T-helper 2 cell (primary cell): ENCODE measurements at regions not wholly inside any gene's neighbourhood (a gene's known extent, or its start where the extent isn't known, plus 50 kb on each side); places are given as distances from the start of the nearest gene placed in this dataset.
"Not testable (repeated sequence)": the region's sequence is repeated elsewhere in the genome, so short reads cannot be mapped to it uniquely, and the experiment has no call there.

Experiments
- DNase-seq, 5 experiments: peaks; one replicate each; pipeline versions ENCODE4 v3.0.0 to v3.0.0-alpha.2; 2012 to 2022

DNA sequence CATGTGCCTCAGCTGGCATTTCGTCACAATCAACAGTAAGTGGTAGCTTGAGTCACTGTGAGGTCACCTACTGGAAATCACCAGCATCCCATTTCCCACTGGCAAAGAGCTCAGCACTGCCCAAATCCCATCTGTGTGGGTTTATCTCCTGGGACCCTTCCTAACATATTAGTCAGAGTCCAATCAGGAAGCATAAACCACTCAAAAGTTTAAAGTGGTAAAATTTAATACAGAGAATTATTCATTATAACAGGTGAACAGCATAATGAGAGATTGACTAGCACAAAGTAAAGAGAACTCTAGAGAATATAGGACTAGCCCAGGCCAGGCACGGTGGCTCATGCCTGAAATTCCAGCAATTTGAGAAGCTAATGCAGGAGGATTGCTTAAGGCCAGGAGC is 107.1 kb upstream of the TP53BP2 start:
- not testable (repeated sequence) for DNase-seq

DNA sequence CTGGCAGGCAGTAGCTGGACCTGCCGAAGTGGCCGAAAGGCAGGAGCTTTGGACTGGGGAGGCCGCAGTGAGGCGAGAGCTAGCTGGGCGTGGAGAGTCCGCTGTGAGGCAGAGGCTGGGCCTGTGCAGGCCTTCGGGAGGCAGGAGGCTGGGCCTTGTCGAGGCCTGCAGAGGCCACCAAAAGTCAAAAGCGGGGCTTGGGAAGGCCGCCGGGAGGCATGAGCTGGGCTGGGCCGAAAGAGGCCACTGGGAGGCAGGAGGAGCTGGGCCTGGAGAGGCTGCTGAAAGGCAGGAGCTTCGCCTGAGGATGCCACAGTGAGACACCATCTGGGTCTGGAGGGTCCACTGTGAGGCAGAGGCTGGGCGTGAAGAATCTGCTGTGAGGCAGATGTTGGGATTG is 105.8 kb upstream of the TP53BP2 start:
- DNase-seq, result not testable (repeated sequence)

DNA sequence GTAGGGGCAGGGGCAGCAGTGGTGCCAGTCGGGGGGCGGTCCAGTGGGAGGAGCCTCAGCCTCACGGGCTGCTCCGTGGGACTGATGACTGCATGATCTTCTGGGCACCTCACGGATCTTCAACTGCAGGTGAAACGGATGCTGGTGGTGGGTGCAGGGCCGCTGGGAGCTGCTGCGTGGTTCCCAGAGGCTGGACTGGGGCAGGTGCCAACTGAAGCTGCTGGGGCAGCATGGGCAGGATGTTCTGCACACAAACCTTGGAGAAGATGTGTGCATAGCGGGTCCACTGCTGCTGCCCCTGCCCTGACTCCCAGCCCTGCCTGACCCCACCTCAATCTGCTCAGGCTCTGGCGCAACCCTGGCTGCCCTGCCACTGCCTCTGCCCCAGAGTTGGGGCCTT is 104.2 kb upstream of the TP53BP2 start:
- not testable (repeated sequence) for DNase-seq

DNA sequence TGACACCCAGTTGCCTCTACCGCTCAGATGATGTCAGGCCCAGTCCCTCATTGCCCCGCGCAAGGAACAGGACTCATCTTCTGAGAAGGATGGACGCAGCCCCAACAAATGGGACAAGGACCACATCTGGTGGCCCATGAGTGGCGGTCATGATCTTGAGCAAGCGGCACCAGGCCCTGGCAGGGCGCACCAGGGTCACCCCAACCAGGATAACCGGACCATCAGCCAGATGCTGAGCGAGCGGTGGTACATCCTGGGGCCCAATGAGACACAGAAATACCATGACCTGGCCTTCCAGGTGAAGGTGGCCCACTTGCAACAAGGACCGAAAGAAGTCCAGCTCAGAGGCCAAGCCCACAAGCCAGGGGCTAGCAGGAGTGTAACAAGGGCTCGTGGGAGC is 102.3 kb upstream of the TP53BP2 start:
- not testable (repeated sequence) for DNase-seq

DNA sequence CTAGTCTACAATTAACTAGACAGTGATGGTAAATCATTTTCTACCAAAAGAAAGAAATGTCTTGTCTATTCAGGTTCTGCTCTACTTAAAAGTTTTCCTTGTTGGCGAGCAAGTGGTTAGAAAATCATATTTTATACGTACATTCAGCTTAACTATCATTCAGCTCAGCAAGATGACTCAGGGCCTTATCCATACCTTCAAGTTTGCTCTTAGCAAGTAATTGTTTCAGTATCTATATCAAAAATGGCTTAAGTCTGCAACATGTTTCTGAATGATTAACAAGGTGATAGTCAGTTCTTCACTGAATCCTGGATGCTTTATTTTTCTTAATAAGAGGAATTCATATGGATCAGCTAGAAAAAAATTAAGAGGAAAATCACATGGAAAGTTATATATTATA is 90.8 kb upstream of the TP53BP2 start:
- not testable (repeated sequence) for DNase-seq

DNA sequence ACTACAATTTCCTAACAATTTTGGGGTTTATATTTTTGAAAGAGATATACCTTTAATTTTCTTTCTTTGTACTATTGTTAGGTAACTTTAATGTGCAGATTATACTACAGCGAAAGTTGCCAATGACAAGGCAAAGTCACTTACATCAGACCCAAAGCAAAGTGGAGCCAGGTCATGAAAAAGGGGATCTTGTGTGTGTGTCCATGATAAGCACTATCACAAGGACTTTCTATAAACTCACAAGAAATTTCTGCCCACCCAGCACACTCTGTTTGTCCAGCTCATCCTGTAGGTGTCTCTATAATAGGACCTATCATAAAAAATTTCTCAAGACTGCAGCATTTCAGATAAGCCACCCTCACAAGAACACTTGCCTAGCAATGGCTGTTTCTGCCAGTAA is 85.7 kb upstream of the TP53BP2 start:
- DNase-seq, result not testable (repeated sequence)

DNA sequence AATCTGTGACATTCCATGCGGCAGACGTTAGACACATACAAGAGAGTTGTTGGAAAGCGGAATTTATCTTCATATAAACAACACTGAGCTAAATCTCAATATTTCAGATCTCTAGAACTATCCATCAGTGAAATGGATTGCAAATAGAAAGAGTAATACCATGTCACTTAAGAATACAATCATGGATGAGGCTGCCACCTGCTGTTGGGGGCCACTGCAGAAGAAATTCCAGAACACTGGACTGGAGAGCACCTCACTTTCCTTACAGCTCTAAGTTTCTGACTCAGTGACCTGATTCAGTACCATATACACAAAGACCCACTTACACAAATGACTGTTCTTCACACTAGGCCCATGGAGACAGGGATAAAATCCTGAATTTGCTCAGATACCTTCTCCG is 75.1 kb upstream of the TP53BP2 start:
- peak in 1 of 5 experiments; percentile 5 for DNase-seq

DNA sequence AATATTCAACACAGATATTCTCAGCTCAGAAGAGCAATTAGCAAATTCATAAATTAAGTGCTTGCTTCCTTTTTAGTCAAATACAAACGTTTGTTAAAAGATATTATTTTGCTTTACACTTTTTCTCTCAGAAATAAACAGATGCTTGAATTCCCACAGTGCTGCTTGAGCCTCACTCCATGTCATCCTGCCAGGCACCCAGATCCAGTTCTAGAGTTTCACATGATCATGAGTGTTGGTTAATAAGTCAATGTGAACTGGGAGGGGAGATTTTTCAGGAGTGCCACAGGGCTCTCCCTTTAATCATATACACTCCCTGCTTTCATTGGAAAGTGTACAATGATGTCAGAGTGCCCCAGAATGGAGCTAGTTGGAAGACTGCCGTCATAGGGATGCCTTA is 69.7 kb upstream of the TP53BP2 start:
- DNase-seq, result not testable (repeated sequence)

DNA sequence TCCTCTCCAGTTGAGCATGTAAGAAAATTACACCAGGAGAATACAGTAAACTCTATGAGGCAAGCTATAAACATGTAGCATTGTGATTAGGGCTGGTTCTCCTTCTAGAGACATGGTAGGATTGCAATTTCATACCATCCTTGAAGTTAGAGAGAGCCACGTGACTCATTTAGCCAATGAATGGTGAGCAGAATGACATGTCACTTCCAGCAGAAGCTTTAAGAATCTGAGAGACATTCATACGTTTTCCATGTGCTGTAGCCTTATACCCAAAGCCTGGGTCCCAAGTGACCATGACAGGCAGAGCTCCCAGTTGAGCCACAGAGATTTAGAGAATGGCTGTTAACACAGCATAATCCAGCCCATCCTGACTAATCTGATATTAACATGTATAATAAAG is 68.0 kb upstream of the TP53BP2 start:
- DNase-seq, result not testable (repeated sequence)

DNA sequence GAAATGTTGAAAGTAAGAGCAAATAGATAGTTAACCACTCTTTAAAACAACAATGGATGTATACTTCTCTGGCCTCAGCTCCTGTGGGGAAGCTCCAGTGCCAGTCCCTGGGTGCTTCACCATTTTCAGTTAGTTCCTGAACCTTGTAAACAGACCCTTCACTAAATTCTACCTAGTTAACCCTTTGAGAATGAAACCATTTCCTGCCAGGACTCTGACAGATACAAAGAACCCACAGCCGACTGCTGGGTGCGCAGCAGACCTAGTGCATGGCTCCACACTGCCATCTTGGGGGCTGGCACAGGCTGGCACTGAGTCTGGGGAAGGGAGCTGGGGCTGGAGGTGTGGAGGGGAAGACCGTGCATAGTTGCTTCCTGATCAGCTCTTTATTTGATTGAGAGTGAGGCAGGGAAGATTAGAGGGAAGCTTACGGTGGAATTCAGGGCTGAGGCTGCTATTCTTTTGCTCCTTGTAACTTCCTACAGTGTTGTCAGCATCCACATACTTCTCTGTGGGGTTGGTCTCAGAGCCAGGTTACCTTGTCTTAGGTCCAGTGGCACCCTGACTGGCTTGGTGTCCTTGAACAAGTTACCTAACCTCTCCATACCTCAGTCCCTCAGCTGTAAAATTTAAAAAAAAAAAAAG is 62.3 kb upstream of the TP53BP2 start:
- DNase-seq, result not testable (repeated sequence)

DNA sequence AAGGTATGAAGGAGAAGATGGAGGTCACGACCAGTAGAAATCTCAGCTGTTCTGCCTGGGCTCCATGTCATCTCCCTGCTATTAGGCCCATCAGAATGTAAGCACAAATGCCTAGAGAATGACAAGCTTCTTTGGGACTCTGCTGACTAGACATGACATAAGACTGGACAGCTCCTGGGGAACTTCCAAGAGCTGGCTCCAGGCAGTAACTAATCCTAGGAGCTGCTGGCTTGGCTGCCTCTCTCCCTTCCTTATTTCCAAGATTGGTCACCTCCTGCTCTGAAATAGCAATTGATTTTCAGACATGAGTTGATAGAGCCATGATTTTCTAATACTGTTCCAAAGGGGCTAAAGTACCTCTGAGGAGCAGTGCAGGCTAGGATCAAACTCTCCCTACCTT is 57.5 kb upstream of the TP53BP2 start:
- DNase-seq, result not testable (repeated sequence)

DNA sequence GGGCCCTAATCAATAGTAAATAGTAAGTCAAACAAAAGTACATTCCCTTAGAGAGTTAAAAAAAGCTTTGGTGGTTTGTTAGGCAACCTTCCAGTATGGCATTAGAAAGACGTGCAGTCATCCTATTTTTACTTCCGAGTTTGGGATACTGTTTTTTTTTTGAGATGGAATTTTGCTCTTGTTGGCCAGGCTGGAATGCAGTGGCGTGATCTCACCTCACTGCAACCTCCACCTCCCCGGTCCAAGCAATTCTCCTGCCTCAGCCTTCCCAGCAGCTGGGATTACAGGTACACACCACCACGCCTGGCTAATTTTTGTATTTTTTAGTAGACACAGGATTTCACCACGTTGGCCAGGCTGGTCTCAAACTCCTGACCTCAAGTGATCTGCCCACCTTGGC is 54.0 kb upstream of the TP53BP2 start:
- DNase-seq, result not testable (repeated sequence)

DNA sequence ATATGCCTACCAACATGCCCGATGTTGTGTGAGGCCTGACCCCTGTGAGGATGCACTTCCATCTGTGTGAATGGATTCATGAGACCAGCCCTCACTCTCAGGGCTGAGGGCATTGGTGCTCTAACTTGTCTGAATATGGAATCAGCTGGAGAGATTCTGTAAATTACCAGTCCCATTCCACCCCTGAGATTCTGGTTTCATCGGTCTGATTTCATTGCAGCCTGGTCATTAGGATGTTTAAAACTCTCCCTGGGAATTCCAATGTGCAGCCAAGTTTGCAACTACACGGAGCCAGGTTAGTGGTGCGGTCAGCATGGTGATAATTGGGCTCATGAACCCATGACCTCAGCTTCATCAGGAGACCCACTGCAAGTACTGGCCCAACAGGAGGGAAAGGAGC is 51.4 kb upstream of the TP53BP2 start:
- DNase-seq, result not testable (repeated sequence)

DNA sequence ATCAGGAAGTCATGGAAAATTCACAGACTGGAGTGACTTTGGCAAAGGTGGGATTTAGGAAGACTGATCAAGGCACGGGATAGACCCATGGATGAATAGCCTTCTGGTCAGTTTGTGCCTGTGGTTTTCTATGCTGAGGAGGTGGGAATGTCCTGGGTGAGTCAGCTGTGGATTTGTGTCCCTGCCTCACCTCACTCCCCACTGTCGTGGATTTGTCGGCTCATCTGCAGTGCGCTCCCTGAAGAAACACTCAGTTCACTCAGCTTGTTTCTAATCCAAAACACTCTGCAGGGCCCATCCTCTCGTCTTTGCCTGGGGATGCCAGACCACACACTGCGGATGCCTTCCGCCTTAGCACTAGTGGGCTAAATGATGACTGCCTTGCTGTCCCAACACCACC is 50.2 kb upstream of the TP53BP2 start:
- not testable (repeated sequence) for DNase-seq
